Panc1 (cell line): ENCODE measurements at regions not wholly inside any gene's neighbourhood (a gene's known extent, or its start where the extent isn't known, plus 50 kb on each side); places are given as distances from the start of the nearest gene placed in this dataset.

ENCODE experiments used
- ATAC-seq: fragments of 200-7000 bp; cut with Tn5 transposase; 2 replicates; pipeline ENCODE4 v1.9.1; 2020; ENCODE audit warnings: mild to moderate bottlenecking, moderate library complexity
- BruUV-seq: library from RNA; stranded (reverse); fragments of 400-500 nt; replicated peaks from 2 replicates; lab custom pipeline; 2021; lab: Mats Ljungman, UMichigan
- CTCF ChIA-PET: fragments of 300-600 bp; sonication (Branson Sonifier 250); formaldehyde crosslinking; loops from one replicate; lab custom pipeline; 2022; ENCODE audit warnings: antibody characterized with exemption; lab: Charles Lee
- POLR2A ChIA-PET: fragments of 300-600 bp; sonication (Branson Sonifier 250); formaldehyde crosslinking; loops from one replicate; lab custom pipeline; 2022; ENCODE audit warnings: antibody characterized with exemption; lab: Charles Lee
- DNase-seq: peaks from one replicate; pipeline ENCODE4 v3.0.0-alpha.2; 2010; ENCODE audit warnings: low read depth, low spot score
- H3K27ac ChIP-seq: 2 replicates; pipeline ENCODE4 v1.5.1; 2011; ENCODE audit warnings: mild to moderate bottlenecking, low read length, inconsistent platforms
- H3K27me3 ChIP-seq: fragments of 200-500 bp; sonication (Bioruptor generic); 2 replicates; pipeline ENCODE4 v1.6.0; 2014; ENCODE audit warnings: low read length, inconsistent platforms; ENCODE audit not compliant: control insufficient read depth, insufficient read depth
- H3K36me3 ChIP-seq: fragments of 200-500 bp; sonication (Bioruptor generic); 2 replicates; pipeline ENCODE4 v1.5.1; 2014; ENCODE audit warnings: inconsistent platforms, mild to moderate bottlenecking, low read length, moderate library complexity; ENCODE audit not compliant: control insufficient read depth, insufficient read depth
- H3K4me1 ChIP-seq: 2 replicates; pipeline ENCODE4 v1.5.1; 2011; ENCODE audit warnings: inconsistent platforms, mild to moderate bottlenecking, low read length, moderate library complexity; ENCODE audit not compliant: control insufficient read depth, insufficient read depth
- H3K4me3 ChIP-seq, 2 experiments: 2 replicates each; pipeline ENCODE4 v1.5.1; 2011 to 2012; ENCODE audit warnings: low read depth in 2 of 2, low read length in 2 of 2, mild to moderate bottlenecking in 2 of 2, inconsistent platforms in 1 of 2, moderate library complexity in 1 of 2
- H3K9me3 ChIP-seq: fragments of 200-500 bp; sonication (Bioruptor generic); 2 replicates; pipeline ENCODE4 v1.5.1; 2014; ENCODE audit warnings: low read depth, mild to moderate bottlenecking, inconsistent platforms, low read length, moderate library complexity; ENCODE audit not compliant: control insufficient read depth, insufficient read depth
- CTCF ChIP-seq: fragments of 450-650 bp; IDR thresholded peaks from 2 replicates; pipeline ENCODE4 v1.5.1; 2017; ENCODE audit warnings: mild to moderate bottlenecking
- POLR2AphosphoS5 ChIP-seq: IDR thresholded peaks from 2 replicates; pipeline ENCODE4 v1.6.1; 2012; ENCODE audit warnings: mild to moderate bottlenecking, low read depth, low read length, moderate library complexity
- REST ChIP-seq, 2 experiments: IDR thresholded peaks; 2 replicates each; pipeline ENCODE4 v1.6.1; 2011 to 2012; ENCODE audit warnings: low read depth in 2 of 2, control low read depth in 1 of 2, low read length in 1 of 2, mild to moderate bottlenecking in 1 of 2, moderate library complexity in 1 of 2; ENCODE audit not compliant: insufficient read depth in 1 of 2
- SIN3A ChIP-seq: IDR thresholded peaks from 2 replicates; pipeline ENCODE4 v1.6.1; 2012; ENCODE audit warnings: low read depth, mild to moderate bottlenecking, low read length, moderate library complexity, borderline replicate concordance; ENCODE audit not compliant: insufficient read depth
- TCF7L2 ChIP-seq: IDR thresholded peaks from 2 replicates; pipeline ENCODE4 v1.6.1; 2011; ENCODE audit warnings: mild to moderate bottlenecking, low read depth, low read length, inconsistent platforms
- in situ Hi-C: cut with HindIII; loops from 2 replicates; pipeline ENCODE4 v1.10.0; 2016; ENCODE audit warnings: low sequenced_read_pairs, low pct_unique_long_range_greater_than_20kb
- intact Hi-C: fragments of 100-400 bp; cut with micrococcal nuclease; formaldehyde crosslinking; loops from one replicate; pipeline ENCODE4 v1.10.0; 2022; ENCODE audit not compliant: unreplicated experiment

- intact Hi-C loops, result no loop called here
- Histone ChIP-seq H3K4me3 (no peak overlapping the region), H3K4me1 (no peaks in the 10 kb centered on the region), H3K27me3 (no peaks in the 10 kb centered on the region), H3K36me3 (no peaks in the 10 kb centered on the region), H3K9me3 (no peaks in the 10 kb centered on the region), H3K27ac (no peak overlapping the region)
- ChIA-PET POLR2A (no interaction called here), CTCF (no interaction called here)
- BruUV-seq, result no TSS peak
- DNase-seq (no peak), ATAC-seq (no peak)
- in situ Hi-C loops, result no loop called here
- TF ChIP-seq TCF7L2 (no peak), REST (IDR thresholded peaks at IDR 0.05; ENCODE audit: insufficient read depth in 1 of 2, low read depth in 2 of 2, low read length in 1 of 2) (no peak)
Observed at GRCh38 chr4:180937083-180937482, 1306.1 kb upstream of the TENM3 start.

- intact Hi-C loops, result no loop called here
- TF ChIP-seq SIN3A, result no peak
Observed at GRCh38 chr4:180940680-180941079, 1302.5 kb upstream of the TENM3 start.

GRCh38 chr4:180942367-180942916 is 1300.8 kb upstream of the TENM3 start:
- CTCF ChIA-PET, result no interaction called here
- in situ Hi-C loops, result no loop called here
- no peaks in the 10 kb centered on the region for H3K9me3 ChIP-seq

More at GRCh38 chr4:180940680-180941079, 1302.5 kb upstream of the TENM3 start:
- ChIA-PET POLR2A (no interaction called here), CTCF (no interaction called here)
- Histone ChIP-seq H3K4me1 (no peaks in the 10 kb centered on the region), H3K4me3 (no peak overlapping the region), H3K9me3 (no peaks in the 10 kb centered on the region), H3K36me3 (no peaks in the 10 kb centered on the region), H3K27me3 (no peaks in the 10 kb centered on the region), H3K27ac (no peak overlapping the region)
- no TSS peak for BruUV-seq
- in situ Hi-C loops, result no loop called here
- ATAC-seq, result no peak
- DNase-seq, result no peak

More at GRCh38 chr4:180942367-180942916, 1300.8 kb upstream of the TENM3 start:
- intact Hi-C loops, result no loop called here
- Histone ChIP-seq H3K4me1 (no peaks in the 10 kb centered on the region), H3K27ac (no peak overlapping the region), H3K36me3 (no peaks in the 10 kb centered on the region), H3K27me3 (no peaks in the 10 kb centered on the region), H3K4me3 (no peak overlapping the region)
- no TSS peak for BruUV-seq
- TF ChIP-seq SIN3A, result no peak
- no peak for TF ChIP-seq POLR2AphosphoS5
- TF ChIP-seq TCF7L2, result no peak
- no peak for TF ChIP-seq REST (IDR thresholded peaks at IDR 0.05; ENCODE audit: insufficient read depth in 1 of 2, low read depth in 2 of 2, low read length in 1 of 2)
- TF ChIP-seq CTCF, result no peak
- ATAC-seq (no peak), DNase-seq (no peak)
- POLR2A ChIA-PET, result no interaction called here
